ENCODE measurements at regions not wholly inside any gene's neighbourhood (a gene's known extent, or its start where the extent isn't known, plus 50 kb on each side); places are given as distances from the start of the nearest gene placed in this dataset.

DNA sequence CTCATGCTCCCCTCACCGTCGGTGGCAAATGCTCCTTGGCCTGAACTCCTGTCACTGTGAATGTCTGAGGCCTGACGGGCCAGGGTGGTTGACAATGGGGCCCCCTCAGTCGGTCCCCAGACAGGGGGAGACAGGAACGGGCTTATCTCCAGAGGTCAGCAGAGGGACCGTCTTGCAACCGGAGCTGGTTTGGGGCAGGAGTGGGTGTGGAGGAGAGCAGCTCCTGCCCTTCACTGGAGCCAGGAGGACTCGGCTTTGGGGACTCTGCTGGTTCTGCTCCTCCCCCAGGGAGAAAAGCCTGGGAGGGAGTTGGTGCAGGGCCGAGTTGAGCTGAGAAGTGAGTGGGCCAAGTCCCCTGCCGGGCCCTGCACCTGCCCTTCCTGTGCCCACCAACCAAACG, 354.4 kb downstream of the BRD1 start:
- no peaks in the 10 kb centered on the region for H3K4me1 ChIP-seq
- TF ChIP-seq CTCF (IDR thresholded peaks at IDR 0.05) = no peak
- no peak overlapping the region for H3K4me3 ChIP-seq
- H3K27ac ChIP-seq = no peak overlapping the region
- intact Hi-C loops (cut with DNase I) = no loop called here
- H3K9me3 ChIP-seq = no peaks in the 10 kb centered on the region
- ATAC-seq = no peak
- H3K36me3 ChIP-seq = no peaks in the 10 kb centered on the region
- peaks cover 0 to 20% of the 10 kb centered on the region in 2 donors for H3K27me3 ChIP-seq
- no peak for DNase-seq

DNA sequence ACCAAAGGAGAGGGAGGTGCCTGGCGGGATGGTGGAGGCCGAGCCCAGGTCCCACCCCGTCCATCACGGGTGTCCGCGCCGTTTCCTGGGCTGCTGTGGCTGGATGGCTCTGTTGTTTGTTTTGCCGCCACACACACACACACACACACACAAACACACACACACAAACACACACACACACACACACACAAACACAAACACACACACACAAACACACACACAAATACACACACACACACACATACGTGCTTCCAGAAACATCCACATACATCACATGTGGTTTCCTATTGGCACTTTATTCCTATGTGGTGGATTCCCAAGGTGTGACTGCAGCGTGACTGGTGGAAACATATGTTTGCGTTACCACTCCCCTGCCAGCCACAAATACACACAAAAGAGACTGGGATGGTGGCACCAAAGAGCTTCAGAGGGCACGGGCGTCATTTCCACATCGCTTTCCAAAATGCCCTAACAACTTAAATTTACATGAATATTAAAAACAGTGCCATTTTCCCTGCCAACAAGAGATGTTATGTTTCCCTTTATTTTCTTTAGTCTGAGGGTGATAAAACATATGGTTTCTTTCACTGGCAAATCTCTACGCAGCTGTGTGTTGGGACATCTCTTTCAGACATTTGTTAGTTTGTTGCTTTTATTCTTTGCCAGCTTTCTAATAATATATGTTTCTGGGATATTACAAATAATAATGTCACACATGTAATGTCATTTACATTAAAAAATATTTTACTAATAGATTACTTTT, 356.8 kb downstream of the BRD1 start:
- peaks cover 0 to 25% of the 10 kb centered on the region in 2 donors for H3K27me3 ChIP-seq
- DNase-seq (peak in 2 of 4 donors; percentile 60 to 73), ATAC-seq (no peak)
- intact Hi-C loops (cut with DNase I) = no loop called here
- no peak overlapping the region for H3K4me3 ChIP-seq
- no peaks in the 10 kb centered on the region for H3K9me3 ChIP-seq
- TF ChIP-seq CTCF (IDR thresholded peaks at IDR 0.05) = no peak
- H3K4me1 ChIP-seq = no peaks in the 10 kb centered on the region
- no peaks in the 10 kb centered on the region for H3K36me3 ChIP-seq
- no peak overlapping the region for H3K27ac ChIP-seq

DNA sequence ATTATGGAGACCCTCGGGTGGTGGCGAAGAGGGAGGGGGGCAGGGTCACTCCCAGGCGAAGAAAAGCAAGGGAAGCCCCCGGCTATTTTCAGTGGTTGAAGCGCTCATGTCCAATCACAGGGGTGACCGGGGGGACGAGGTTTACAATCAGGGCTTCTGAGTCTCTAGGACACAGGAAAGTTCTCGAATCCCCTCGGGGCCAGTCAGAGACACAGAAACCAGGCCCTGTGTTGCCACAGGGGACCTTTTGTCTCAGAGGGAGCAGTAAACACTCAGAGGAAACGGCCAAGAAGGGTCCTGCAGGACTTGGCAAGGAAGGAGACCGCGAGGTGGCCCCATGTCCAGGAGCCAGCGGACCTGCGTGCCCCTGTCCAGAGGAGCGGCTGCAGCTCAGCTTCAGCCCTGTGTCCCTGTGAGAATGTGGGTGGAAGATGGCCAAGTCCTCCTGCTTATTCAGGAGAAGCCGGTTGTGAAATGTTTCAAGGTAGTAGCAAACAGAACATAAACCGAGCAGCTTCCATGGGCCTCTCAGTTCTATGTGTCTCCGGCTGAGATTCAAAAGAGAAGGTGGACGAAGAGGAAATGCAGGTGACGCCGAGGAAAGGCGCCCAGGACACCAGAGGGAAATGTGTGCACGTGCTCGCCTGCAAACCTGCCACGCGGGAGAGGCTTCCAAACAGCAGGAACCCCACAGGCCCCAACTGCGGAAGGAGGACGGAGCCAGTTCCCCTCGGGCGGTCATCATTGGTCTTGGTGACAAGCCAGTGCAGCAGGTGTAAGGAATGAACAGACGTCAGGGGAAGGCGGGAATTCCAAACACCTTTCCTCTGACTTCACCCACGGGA, 357.6 kb downstream of the BRD1 start:
- intact Hi-C loops (cut with DNase I) = no loop called here
- peaks cover 0 to 30% of the 10 kb centered on the region in 2 donors for H3K27me3 ChIP-seq
- TF ChIP-seq CTCF (IDR thresholded peaks at IDR 0.05) = no peak
- ATAC-seq (no peak), DNase-seq (peak in 1 of 4 donors; percentile 21)
- no peaks in the 10 kb centered on the region for H3K36me3 ChIP-seq
- no peaks in the 10 kb centered on the region for H3K9me3 ChIP-seq
- no peak overlapping the region for H3K27ac ChIP-seq
- H3K4me3 ChIP-seq = no peak overlapping the region
- H3K4me1 ChIP-seq = no peaks in the 10 kb centered on the region

- no peak overlapping the region for H3K27ac ChIP-seq
- H3K4me3 ChIP-seq = no peak overlapping the region
- no peak for DNase-seq
- intact Hi-C loops (cut with DNase I) = no loop called here
- H3K9me3 ChIP-seq = no peaks in the 10 kb centered on the region
- ATAC-seq = no peak
- peaks cover 0 to 33% of the 10 kb centered on the region in 2 donors for H3K27me3 ChIP-seq
- no peaks in the 10 kb centered on the region for H3K36me3 ChIP-seq
- TF ChIP-seq CTCF (IDR thresholded peaks at IDR 0.05) = no peak
- H3K4me1 ChIP-seq = no peaks in the 10 kb centered on the region
Observed at GRCh38 chr22:49468487-49469198, 359.0 kb downstream of the BRD1 start.

Data from left lung (tissue), 4 donors.